ENCODE measurements at regions not wholly inside any gene's neighbourhood (a gene's known extent, or its start where the extent isn't known, plus 50 kb on each side); places are given as distances from the start of the nearest gene placed in this dataset.
"Not testable (repeated sequence)": the region's sequence is repeated elsewhere in the genome, so short reads cannot be mapped to it uniquely, and the experiment has no call there.

- DNase-seq (ENCODE audit: low read depth) = no peak
- no peak for TF ChIP-seq CTCF (conservative IDR thresholded peaks at IDR 0.05; ENCODE audit: low read length)
- no peak overlapping the region for H3K4me3 ChIP-seq (ENCODE audit: low read length)
These were observed 304.7 kb upstream of the TMEFF2 start for GRCh38 chr2:192499476-192499875.

- H3K4me3 ChIP-seq (ENCODE audit: low read length) = no peak overlapping the region
- TF ChIP-seq CTCF (conservative IDR thresholded peaks at IDR 0.05; ENCODE audit: low read length) = no peak
- DNase-seq (ENCODE audit: low read depth) = no peak
These were observed 304.0 kb upstream of the TMEFF2 start for GRCh38 chr2:192498747-192499146.

- DNase-seq (ENCODE audit: low read depth); H3K4me3 ChIP-seq (ENCODE audit: low read length): not testable (repeated sequence)
These were observed 293.4 kb upstream of the TMEFF2 start for GRCh38 chr2:192488158-192488557.

- no peak for TF ChIP-seq CTCF (conservative IDR thresholded peaks at IDR 0.05; ENCODE audit: low read length)
- DNase-seq (ENCODE audit: low read depth) = no peak
- no peak overlapping the region for H3K4me3 ChIP-seq (ENCODE audit: low read length)
These were observed 292.9 kb upstream of the TMEFF2 start for GRCh38 chr2:192487636-192488035.

- H3K4me3 ChIP-seq (ENCODE audit: low read length) = no peak overlapping the region
- TF ChIP-seq CTCF (conservative IDR thresholded peaks at IDR 0.05; ENCODE audit: low read length) = no peak
These were observed 290.2 kb upstream of the TMEFF2 start for GRCh38 chr2:192484903-192485302.

GRCh38 chr2:192480984-192481383 is 286.3 kb upstream of the TMEFF2 start:
- H3K4me3 ChIP-seq (ENCODE audit: low read length) = no peak overlapping the region
- TF ChIP-seq CTCF (conservative IDR thresholded peaks at IDR 0.05; ENCODE audit: low read length) = no peak
- no peak for DNase-seq (ENCODE audit: low read depth)

More at GRCh38 chr2:192484903-192485302, 290.2 kb upstream of the TMEFF2 start:
- DNase-seq (ENCODE audit: low read depth) = no peak

- DNase-seq (ENCODE audit: low read depth) = no peak
- H3K4me3 ChIP-seq (ENCODE audit: low read length) = no peak overlapping the region
- no peak for TF ChIP-seq CTCF (conservative IDR thresholded peaks at IDR 0.05; ENCODE audit: low read length)
These were observed 278.6 kb upstream of the TMEFF2 start for GRCh38 chr2:192473331-192473730.

GRCh38 chr2:192471982-192472381 is 277.2 kb upstream of the TMEFF2 start:
- no peak for DNase-seq (ENCODE audit: low read depth)
- no peak overlapping the region for H3K4me3 ChIP-seq (ENCODE audit: low read length)
- TF ChIP-seq CTCF (conservative IDR thresholded peaks at IDR 0.05; ENCODE audit: low read length) = no peak
